H1 (cell line): ENCODE measurements at regions not wholly inside any gene's neighbourhood (a gene's known extent, or its start where the extent isn't known, plus 50 kb on each side); places are given as distances from the start of the nearest gene placed in this dataset.

Experiments
- CHD7 ChIP-seq: fragments of 300-600 bp; sonication (generic); IDR thresholded peaks from 2 replicates; pipeline ENCODE4 v1.7.1; 2012; ENCODE audit warnings: low read length, moderate library complexity, mild to moderate bottlenecking, inconsistent platforms; ENCODE audit not compliant: insufficient replicate concordance
- EGR1 ChIP-seq: IDR thresholded peaks from 2 replicates; pipeline ENCODE4 v1.6.1; 2011; ENCODE audit warnings: low read depth, low read length, borderline replicate concordance
- EP300 ChIP-seq, 2 experiments: IDR thresholded peaks; 1 replicate in 1 of 2; 2 replicates in 1 of 2; pipeline ENCODE4 v1.6.1; 2011 to 2012; ENCODE audit warnings: low read depth in 2 of 2, low read length in 2 of 2, mild to moderate bottlenecking in 2 of 2, borderline replicate concordance in 1 of 2, inconsistent platforms in 1 of 2, moderate library complexity in 1 of 2
- EZH2 ChIP-seq: fragments of 200-600 bp; sonication (generic); IDR thresholded peaks from 2 replicates; pipeline ENCODE4 v1.7.1; 2012; ENCODE audit warnings: low read depth, mild to moderate bottlenecking, moderate library complexity, low read length, inconsistent platforms; ENCODE audit not compliant: severe bottlenecking
- SRF ChIP-seq: IDR thresholded peaks from 2 replicates; pipeline ENCODE4 v1.6.1; 2011; ENCODE audit warnings: mild to moderate bottlenecking, low read depth, low read length, moderate library complexity
- TF ChIP-seq, protein P1 (sequence below), 3 experiments: IDR thresholded peaks; 1 replicate in 2 of 3; 2 replicates in 1 of 3; pipeline versions ENCODE4 v1.5.1 to v1.6.1; 2011; ENCODE audit warnings: low read length in 3 of 3, mild to moderate bottlenecking in 3 of 3, inconsistent platforms in 2 of 3, low read depth in 1 of 3, moderate library complexity in 1 of 3; ENCODE audit not compliant: insufficient read depth in 1 of 3; ENCODE audit errors: control extremely low read depth in 1 of 3

DNA sequence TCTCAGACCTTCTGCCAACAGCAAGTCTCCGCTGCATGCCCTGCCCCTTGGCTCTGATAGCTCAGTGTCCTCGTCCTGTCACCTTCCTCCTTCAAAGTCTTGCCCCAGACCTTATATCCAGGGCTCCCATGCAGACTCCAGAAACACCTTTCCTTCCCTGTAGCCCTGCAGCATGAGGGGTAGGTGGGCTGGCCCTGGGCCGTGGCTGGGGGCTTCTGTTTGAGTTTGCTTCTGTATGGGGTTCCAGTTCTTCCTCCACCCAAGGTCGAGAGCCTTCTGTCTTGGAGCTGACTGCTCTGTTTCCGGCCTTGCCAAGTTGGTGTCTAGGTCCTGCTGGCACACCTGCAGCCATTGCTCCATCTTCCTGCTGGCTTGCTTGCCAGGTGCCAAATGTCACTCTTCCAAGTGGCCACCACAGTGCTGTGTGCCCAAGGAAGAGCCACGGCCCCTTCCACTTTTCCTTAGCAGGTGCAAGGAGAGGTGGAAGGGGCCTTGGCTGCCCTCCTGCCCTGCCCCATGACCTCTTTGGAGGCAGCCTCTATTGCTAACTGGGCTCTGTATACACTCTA is 74.8 kb upstream of the NECTIN1 start (continued):
- no peak for TF ChIP-seq CHD7
- TF ChIP-seq SRF = no peak
- TF ChIP-seq, protein P1, sequence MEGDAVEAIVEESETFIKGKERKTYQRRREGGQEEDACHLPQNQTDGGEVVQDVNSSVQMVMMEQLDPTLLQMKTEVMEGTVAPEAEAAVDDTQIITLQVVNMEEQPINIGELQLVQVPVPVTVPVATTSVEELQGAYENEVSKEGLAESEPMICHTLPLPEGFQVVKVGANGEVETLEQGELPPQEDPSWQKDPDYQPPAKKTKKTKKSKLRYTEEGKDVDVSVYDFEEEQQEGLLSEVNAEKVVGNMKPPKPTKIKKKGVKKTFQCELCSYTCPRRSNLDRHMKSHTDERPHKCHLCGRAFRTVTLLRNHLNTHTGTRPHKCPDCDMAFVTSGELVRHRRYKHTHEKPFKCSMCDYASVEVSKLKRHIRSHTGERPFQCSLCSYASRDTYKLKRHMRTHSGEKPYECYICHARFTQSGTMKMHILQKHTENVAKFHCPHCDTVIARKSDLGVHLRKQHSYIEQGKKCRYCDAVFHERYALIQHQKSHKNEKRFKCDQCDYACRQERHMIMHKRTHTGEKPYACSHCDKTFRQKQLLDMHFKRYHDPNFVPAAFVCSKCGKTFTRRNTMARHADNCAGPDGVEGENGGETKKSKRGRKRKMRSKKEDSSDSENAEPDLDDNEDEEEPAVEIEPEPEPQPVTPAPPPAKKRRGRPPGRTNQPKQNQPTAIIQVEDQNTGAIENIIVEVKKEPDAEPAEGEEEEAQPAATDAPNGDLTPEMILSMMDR (IDR thresholded peaks at IDR 0.05; ENCODE audit: control extremely low read depth in 1 of 3, insufficient read depth in 1 of 3, low read depth in 1 of 3, low read length in 3 of 3) = no peak
- TF ChIP-seq EP300 (IDR thresholded peaks at IDR 0.05; ENCODE audit: borderline replicate concordance in 1 of 2, low read depth in 2 of 2, low read length in 2 of 2) = no peak
- no peak for TF ChIP-seq EZH2
- TF ChIP-seq EGR1 = no peak
